OCI-LY1 (cell line): ENCODE measurements at regions not wholly inside any gene's neighbourhood (a gene's known extent, or its start where the extent isn't known, plus 50 kb on each side); places are given as distances from the start of the nearest gene placed in this dataset.

Experiments used
- H2AFZ ChIP-seq: fragments of 200-600 bp; sonication (generic), shearing (Covaris generic); 2 replicates; pipeline ENCODE4 v1.6.0; 2014; ENCODE audit warnings: antibody characterized with exemption, mild to moderate bottlenecking, low read length
- H3F3A ChIP-seq: fragments of 200-600 bp; sonication (generic), shearing (Covaris generic); 2 replicates; pipeline ENCODE4 v1.6.0; 2014; ENCODE audit warnings: mild to moderate bottlenecking, antibody characterized with exemption, low read length, moderate library complexity; ENCODE audit not compliant: insufficient read depth
- H3K27ac ChIP-seq: fragments of 200-600 bp; sonication (generic); 2 replicates; pipeline ENCODE4 v1.5.1; 2014; ENCODE audit warnings: low read length, mixed run types, mild to moderate bottlenecking, low read depth; ENCODE audit not compliant: poor library complexity, severe bottlenecking
- H3K27me3 ChIP-seq: fragments of 200-600 bp; sonication (generic); 2 replicates; pipeline ENCODE4 v1.6.0; 2014; ENCODE audit warnings: antibody characterized with exemption, mild to moderate bottlenecking, low read length, moderate library complexity; ENCODE audit not compliant: insufficient read depth
- H3K36me3 ChIP-seq: fragments of 200-600 bp; sonication (generic); 2 replicates; pipeline ENCODE4 v1.6.1; 2014; ENCODE audit warnings: mild to moderate bottlenecking, antibody characterized with exemption, low read length, moderate library complexity, mixed read lengths; ENCODE audit not compliant: insufficient read depth
- H3K4me1 ChIP-seq: fragments of 200-600 bp; sonication (generic); 2 replicates; pipeline ENCODE4 v1.5.1; 2014; ENCODE audit warnings: mild to moderate bottlenecking, low read length, moderate library complexity; ENCODE audit not compliant: insufficient read depth, severe bottlenecking
- H3K4me2 ChIP-seq: fragments of 200-600 bp; sonication (generic), shearing (Covaris generic); 2 replicates; pipeline ENCODE4 v1.6.1; 2014; ENCODE audit warnings: low read length
- H3K4me3 ChIP-seq: fragments of 200-600 bp; sonication (generic); 2 replicates; pipeline ENCODE4 v1.5.1; 2014; ENCODE audit warnings: low read length, low read depth, mild to moderate bottlenecking, mixed read lengths; ENCODE audit not compliant: poor library complexity, severe bottlenecking
- H3K79me2 ChIP-seq: fragments of 200-600 bp; shearing (Covaris generic); 2 replicates; pipeline ENCODE4 v1.6.1; 2016; ENCODE audit warnings: mixed run types, low read length, mixed read lengths; ENCODE audit not compliant: insufficient read depth
- H3K9ac ChIP-seq: fragments of 200-600 bp; sonication (generic), shearing (Covaris generic); 2 replicates; pipeline ENCODE4 v1.6.1; 2014; ENCODE audit warnings: mild to moderate bottlenecking, low read length, mixed read lengths
- H3K9me2 ChIP-seq: fragments of 200-600 bp; sonication (generic), shearing (Covaris generic); 2 replicates; pipeline ENCODE4 v1.6.1; 2014; ENCODE audit warnings: low read depth, mild to moderate bottlenecking, low read length, mixed read lengths
- H3K9me3 ChIP-seq: fragments of 200-600 bp; shearing (Covaris generic); 2 replicates; pipeline ENCODE4 v1.6.1; 2014; ENCODE audit warnings: low read length, mixed read lengths
- H4K20me1 ChIP-seq: fragments of 200-600 bp; sonication (generic), shearing (Covaris generic); 2 replicates; pipeline ENCODE4 v1.6.0; 2016; ENCODE audit warnings: mild to moderate bottlenecking, low read length; ENCODE audit not compliant: insufficient read depth
- CTCF ChIP-seq: fragments of 200-600 bp; sonication (generic), shearing (Covaris generic); IDR thresholded peaks from 2 replicates; pipeline ENCODE4 v1.5.1; 2017; ENCODE audit warnings: mild to moderate bottlenecking, antibody characterized with exemption, low read length, moderate library complexity, mixed read lengths
- EZH2 ChIP-seq: fragments of 200-600 bp; sonication (generic), shearing (Covaris generic); IDR thresholded peaks from 2 replicates; pipeline ENCODE4 v1.8.0; 2017; ENCODE audit warnings: borderline replicate concordance, mixed run types, mild to moderate bottlenecking, antibody characterized with exemption, low read length, moderate library complexity, mixed read lengths

- H4K20me1 ChIP-seq, result no peaks in the 10 kb centered on the region
- no peak overlapping the region for H3K4me2 ChIP-seq
- H3K27me3 ChIP-seq, result no peaks in the 10 kb centered on the region
- no peak overlapping the region for H2AFZ ChIP-seq
- no peaks in the 10 kb centered on the region for H3K9me3 ChIP-seq
- no peaks in the 10 kb centered on the region for H3K4me1 ChIP-seq
- no peaks in the 10 kb centered on the region for H3K9me2 ChIP-seq
- no peaks in the 10 kb centered on the region for H3K36me3 ChIP-seq
- H3F3A ChIP-seq, result no peaks in the 10 kb centered on the region
- H3K4me3 ChIP-seq, result no peak overlapping the region
- TF ChIP-seq CTCF, result no peak
- no peak overlapping the region for H3K27ac ChIP-seq
- no peak overlapping the region for H3K9ac ChIP-seq
- no peaks in the 10 kb centered on the region for H3K79me2 ChIP-seq
Measured at GRCh38 chr1:217373761-217374701, 256.9 kb downstream of the GPATCH2 start.

DNA sequence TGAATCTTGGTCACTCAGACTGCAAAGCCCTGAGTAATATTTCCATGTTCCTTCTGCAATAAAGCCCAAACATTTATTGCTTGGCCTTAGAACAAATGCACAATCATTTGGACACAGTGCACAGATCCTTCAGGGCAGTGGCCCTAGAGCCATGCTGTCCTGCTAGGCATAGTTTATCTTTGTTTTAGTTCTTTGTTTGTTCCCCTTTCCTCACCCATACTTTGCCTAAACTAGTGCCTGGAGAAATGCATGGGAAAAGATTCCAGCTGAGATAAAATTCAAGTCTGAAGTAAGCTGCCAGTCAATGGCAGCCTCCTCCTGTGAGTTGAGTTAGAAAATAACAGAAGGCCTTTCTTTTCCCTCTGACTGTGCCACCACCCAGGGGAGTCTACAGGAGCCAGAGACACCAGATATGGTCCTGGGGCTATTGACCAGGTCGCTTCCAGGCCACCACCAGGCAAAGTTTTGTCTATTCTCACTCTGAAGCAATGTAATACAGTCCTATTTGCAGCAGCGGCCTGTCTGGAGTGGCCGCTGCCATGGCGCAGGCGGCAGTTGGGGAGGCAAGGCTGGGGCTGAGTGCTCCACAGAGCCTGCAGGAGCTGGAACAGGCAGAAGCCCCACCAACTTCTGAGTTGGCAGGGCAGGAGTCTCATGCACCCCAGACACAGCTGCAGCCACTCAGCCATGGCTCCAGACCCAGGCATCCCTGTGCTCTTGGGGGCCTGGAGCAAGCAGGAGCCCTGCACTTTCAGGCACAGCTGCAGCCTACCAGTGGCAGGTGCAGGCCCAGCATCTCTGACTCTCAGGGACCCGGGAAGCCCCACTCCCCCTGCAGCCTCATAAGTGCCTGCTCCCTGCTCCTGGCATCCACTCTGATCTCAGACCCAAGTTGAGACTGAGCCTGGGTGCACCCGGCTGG is 258.6 kb downstream of the GPATCH2 start:
- Histone ChIP-seq H3K36me3 (no peaks in the 10 kb centered on the region), H3K9ac (no peak overlapping the region), H3K4me2 (no peak overlapping the region), H3K4me1 (no peaks in the 10 kb centered on the region), H3F3A (no peaks in the 10 kb centered on the region), H2AFZ (no peak overlapping the region), H3K27me3 (no peaks in the 10 kb centered on the region), H3K9me2 (no peaks in the 10 kb centered on the region), H4K20me1 (no peaks in the 10 kb centered on the region), H3K9me3 (no peaks in the 10 kb centered on the region), H3K4me3 (no peak overlapping the region), H3K27ac (no peak overlapping the region), H3K79me2 (no peaks in the 10 kb centered on the region)
- TF ChIP-seq EZH2 (no peak), CTCF (no peak)

GRCh38 chr1:217370757-217371156 is 260.1 kb downstream of the GPATCH2 start:
- no peaks in the 10 kb centered on the region for H3K36me3 ChIP-seq
- no peak overlapping the region for H3K4me3 ChIP-seq
- no peak overlapping the region for H3K27ac ChIP-seq
- no peak overlapping the region for H2AFZ ChIP-seq
- H3K27me3 ChIP-seq, result no peaks in the 10 kb centered on the region
- H3K9ac ChIP-seq, result no peak overlapping the region
- H3K4me2 ChIP-seq, result no peak overlapping the region
- H3K4me1 ChIP-seq, result no peaks in the 10 kb centered on the region
- TF ChIP-seq CTCF, result no peak
- TF ChIP-seq EZH2, result no peak
- no peaks in the 10 kb centered on the region for H3K9me2 ChIP-seq
- H3F3A ChIP-seq, result no peaks in the 10 kb centered on the region
- no peaks in the 10 kb centered on the region for H4K20me1 ChIP-seq
- H3K9me3 ChIP-seq, result no peaks in the 10 kb centered on the region
- H3K79me2 ChIP-seq, result no peaks in the 10 kb centered on the region
